ENCODE measurements at regions not wholly inside any gene's neighbourhood (a gene's known extent, or its start where the extent isn't known, plus 50 kb on each side); places are given as distances from the start of the nearest gene placed in this dataset.

DNA sequence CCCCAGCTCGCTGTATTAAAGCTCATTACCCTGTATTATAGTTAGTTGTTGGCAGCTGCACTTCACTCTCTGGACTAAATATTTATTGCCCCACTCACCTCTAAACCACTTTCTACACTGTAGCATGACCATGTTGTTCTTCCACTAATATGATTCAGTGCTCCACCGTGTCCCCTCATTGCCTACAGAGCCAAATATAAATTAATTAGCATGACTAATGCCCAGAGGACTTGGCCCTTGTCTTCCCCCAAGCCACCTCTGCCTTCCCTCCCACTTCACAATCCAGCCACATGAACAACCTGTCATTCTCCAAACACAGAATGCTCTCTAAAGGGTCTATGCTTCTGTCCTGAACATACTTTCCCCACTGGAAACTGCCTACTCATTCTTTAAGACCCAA lies 276.5 kb downstream of the PLPP3 start:
- TF ChIP-seq, protein P1, sequence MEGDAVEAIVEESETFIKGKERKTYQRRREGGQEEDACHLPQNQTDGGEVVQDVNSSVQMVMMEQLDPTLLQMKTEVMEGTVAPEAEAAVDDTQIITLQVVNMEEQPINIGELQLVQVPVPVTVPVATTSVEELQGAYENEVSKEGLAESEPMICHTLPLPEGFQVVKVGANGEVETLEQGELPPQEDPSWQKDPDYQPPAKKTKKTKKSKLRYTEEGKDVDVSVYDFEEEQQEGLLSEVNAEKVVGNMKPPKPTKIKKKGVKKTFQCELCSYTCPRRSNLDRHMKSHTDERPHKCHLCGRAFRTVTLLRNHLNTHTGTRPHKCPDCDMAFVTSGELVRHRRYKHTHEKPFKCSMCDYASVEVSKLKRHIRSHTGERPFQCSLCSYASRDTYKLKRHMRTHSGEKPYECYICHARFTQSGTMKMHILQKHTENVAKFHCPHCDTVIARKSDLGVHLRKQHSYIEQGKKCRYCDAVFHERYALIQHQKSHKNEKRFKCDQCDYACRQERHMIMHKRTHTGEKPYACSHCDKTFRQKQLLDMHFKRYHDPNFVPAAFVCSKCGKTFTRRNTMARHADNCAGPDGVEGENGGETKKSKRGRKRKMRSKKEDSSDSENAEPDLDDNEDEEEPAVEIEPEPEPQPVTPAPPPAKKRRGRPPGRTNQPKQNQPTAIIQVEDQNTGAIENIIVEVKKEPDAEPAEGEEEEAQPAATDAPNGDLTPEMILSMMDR (IDR thresholded peaks at IDR 0.05; ENCODE audit: poor library complexity, severe bottlenecking): no peak
- Histone ChIP-seq H3K4me1 (ENCODE audit: insufficient read depth, poor library complexity, severe bottlenecking) (no peaks in the 10 kb centered on the region), H3K4me3 (ENCODE audit: severe bottlenecking) (no peak overlapping the region), H3K36me3 (ENCODE audit: low read depth) (no peaks in the 10 kb centered on the region), H3K27ac (ENCODE audit: poor library complexity, severe bottlenecking) (no peak overlapping the region), H3K27me3 (ENCODE audit: insufficient read depth, poor library complexity, severe bottlenecking) (no peaks in the 10 kb centered on the region), H3K9me3 (ENCODE audit: severe bottlenecking) (no peaks in the 10 kb centered on the region)
- no peak for ATAC-seq (ENCODE audit: low read depth)
- DNase-seq (ENCODE audit: low spot score): no peak

DNA sequence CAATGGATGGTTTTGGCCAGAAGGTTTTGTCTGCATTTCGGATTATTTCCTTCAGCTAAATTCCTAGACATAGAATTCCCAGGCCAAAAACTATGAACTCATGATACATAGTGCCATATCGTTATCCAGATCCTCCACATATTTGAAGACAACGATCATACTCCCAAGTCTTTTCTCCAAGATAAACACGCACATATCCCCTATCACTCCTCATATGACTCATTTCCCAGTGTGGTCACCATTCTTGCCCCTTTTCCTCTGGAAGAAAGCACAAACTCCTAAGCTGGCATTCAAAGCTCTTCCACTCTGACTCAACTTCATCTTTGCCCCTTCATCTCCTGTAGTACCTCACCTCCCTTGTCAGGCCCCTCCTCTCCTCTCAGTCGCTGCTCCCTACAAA lies 277.6 kb downstream of the PLPP3 start:
- H3K9me3 ChIP-seq (ENCODE audit: severe bottlenecking): no peaks in the 10 kb centered on the region
- no peak for DNase-seq (ENCODE audit: low spot score)
- no peaks in the 10 kb centered on the region for H3K4me1 ChIP-seq (ENCODE audit: insufficient read depth, poor library complexity, severe bottlenecking)
- H3K27me3 ChIP-seq (ENCODE audit: insufficient read depth, poor library complexity, severe bottlenecking): no peaks in the 10 kb centered on the region
- ATAC-seq (ENCODE audit: low read depth): peak; percentile 17; the same call in 1 of the 3 replicates
- TF ChIP-seq, protein P1 (IDR thresholded peaks at IDR 0.05; ENCODE audit: poor library complexity, severe bottlenecking): no peak
- no peak overlapping the region for H3K27ac ChIP-seq (ENCODE audit: poor library complexity, severe bottlenecking)
- H3K36me3 ChIP-seq (ENCODE audit: low read depth): no peaks in the 10 kb centered on the region
- H3K4me3 ChIP-seq (ENCODE audit: severe bottlenecking): no peak overlapping the region

DNA sequence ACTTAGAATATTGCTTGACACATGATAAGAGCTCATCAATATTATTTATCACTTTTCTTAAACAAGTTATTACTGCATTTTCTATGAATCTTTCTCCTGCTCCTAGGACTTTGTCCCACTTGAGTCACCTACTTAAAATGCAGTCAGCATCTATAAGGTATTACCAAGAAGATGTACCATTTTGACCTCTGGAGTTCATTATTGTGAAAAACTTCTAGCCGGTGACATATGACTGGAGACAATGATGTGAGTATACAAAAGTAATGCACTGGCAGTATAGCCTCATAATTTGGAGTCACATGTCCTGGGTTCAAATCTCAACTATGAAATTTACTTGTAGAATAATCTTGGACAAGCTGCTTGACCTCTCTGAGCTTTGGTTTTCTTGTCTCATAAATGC lies 278.5 kb downstream of the PLPP3 start:
- no peaks in the 10 kb centered on the region for H3K4me1 ChIP-seq (ENCODE audit: insufficient read depth, poor library complexity, severe bottlenecking)
- no peaks in the 10 kb centered on the region for H3K9me3 ChIP-seq (ENCODE audit: severe bottlenecking)
- H3K4me3 ChIP-seq (ENCODE audit: severe bottlenecking): no peak overlapping the region
- ATAC-seq (ENCODE audit: low read depth): no peak
- H3K27ac ChIP-seq (ENCODE audit: poor library complexity, severe bottlenecking): no peak overlapping the region
- H3K36me3 ChIP-seq (ENCODE audit: low read depth): no peaks in the 10 kb centered on the region
- H3K27me3 ChIP-seq (ENCODE audit: insufficient read depth, poor library complexity, severe bottlenecking): no peaks in the 10 kb centered on the region
- TF ChIP-seq, protein P1 (IDR thresholded peaks at IDR 0.05; ENCODE audit: poor library complexity, severe bottlenecking): no peak
- no peak for DNase-seq (ENCODE audit: low spot score)

DNA sequence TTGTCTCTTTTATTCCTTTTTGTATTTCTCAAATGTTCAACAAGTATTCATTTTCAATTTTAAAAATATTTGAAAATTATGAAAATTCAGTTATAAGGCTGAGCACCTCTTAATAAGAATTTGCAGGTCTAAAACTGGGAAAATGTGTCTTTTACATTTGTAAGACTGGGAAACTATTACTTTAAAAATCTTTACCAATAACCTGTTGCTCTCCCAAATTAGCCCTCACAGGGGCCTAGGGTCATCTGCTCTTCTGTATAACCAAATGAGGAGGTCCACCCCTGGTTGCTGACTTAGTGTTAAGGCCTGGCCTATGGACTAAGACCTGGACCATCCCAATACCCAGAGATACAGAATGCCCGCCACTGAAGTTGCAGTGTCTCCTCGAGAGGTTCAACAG lies 280.5 kb downstream of the PLPP3 start:
- ATAC-seq (ENCODE audit: low read depth) (no peak), DNase-seq (ENCODE audit: low spot score) (no peak)
- TF ChIP-seq, protein P1 (IDR thresholded peaks at IDR 0.05; ENCODE audit: poor library complexity, severe bottlenecking): no peak
- Histone ChIP-seq H3K4me3 (ENCODE audit: severe bottlenecking) (no peak overlapping the region), H3K4me1 (ENCODE audit: insufficient read depth, poor library complexity, severe bottlenecking) (no peaks in the 10 kb centered on the region), H3K36me3 (ENCODE audit: low read depth) (no peaks in the 10 kb centered on the region), H3K9me3 (ENCODE audit: severe bottlenecking) (no peaks in the 10 kb centered on the region), H3K27me3 (ENCODE audit: insufficient read depth, poor library complexity, severe bottlenecking) (no peaks in the 10 kb centered on the region), H3K27ac (ENCODE audit: poor library complexity, severe bottlenecking) (no peak overlapping the region)

DNA sequence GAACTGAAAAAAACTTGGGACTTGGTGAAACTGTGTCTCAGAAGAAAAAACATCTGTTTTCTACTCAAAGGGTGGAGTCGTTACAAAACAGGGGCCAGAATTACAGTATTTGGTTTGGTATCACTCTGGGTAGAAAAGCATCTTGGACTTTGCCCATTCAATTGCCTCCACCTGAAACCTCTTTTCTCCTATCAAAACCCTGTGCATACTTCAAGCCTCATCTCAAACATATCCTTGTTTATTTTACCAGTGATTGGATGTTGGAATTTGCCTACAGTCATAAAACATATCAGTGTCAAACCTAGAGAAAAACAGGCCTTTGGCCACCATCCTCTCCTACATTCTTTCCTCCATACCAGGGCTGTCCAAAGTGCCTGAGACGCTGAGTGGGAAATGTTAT lies 281.5 kb downstream of the PLPP3 start:
- H3K36me3 ChIP-seq (ENCODE audit: low read depth): no peaks in the 10 kb centered on the region
- no peaks in the 10 kb centered on the region for H3K4me1 ChIP-seq (ENCODE audit: insufficient read depth, poor library complexity, severe bottlenecking)
- no peak overlapping the region for H3K27ac ChIP-seq (ENCODE audit: poor library complexity, severe bottlenecking)
- ATAC-seq (ENCODE audit: low read depth) (no peak), DNase-seq (ENCODE audit: low spot score) (no peak)
- TF ChIP-seq, protein P1 (IDR thresholded peaks at IDR 0.05; ENCODE audit: poor library complexity, severe bottlenecking): no peak
- H3K4me3 ChIP-seq (ENCODE audit: severe bottlenecking): no peak overlapping the region
- H3K27me3 ChIP-seq (ENCODE audit: insufficient read depth, poor library complexity, severe bottlenecking): no peaks in the 10 kb centered on the region
- H3K9me3 ChIP-seq (ENCODE audit: severe bottlenecking): no peaks in the 10 kb centered on the region

Data from RWPE2 (cell line).